ENCODE measurements at regions not wholly inside any gene's neighbourhood (a gene's known extent, or its start where the extent isn't known, plus 50 kb on each side); places are given as distances from the start of the nearest gene placed in this dataset.
"Not testable (repeated sequence)": the region's sequence is repeated elsewhere in the genome, so short reads cannot be mapped to it uniquely, and the experiment has no call there.

DNA sequence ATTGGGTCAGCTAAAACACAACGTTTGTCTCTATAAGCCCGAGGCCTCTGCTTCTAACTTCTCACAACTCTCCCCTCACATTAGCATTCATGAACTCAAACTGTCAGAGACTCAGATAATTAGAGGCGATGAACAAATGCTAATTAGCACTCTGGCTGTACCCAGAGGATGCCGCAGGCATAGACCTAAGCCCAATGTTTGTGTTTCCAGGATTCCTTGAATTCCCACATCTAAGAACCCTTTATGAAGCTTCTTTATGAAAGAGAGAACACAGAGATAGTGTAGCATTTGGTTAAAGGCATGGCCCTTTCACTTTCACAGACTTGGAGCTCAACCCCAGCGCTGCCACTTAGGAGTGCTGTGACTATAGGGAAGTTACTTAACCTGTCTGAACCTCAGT lies 512.2 kb downstream of the GRIN2A start:
- Histone ChIP-seq H3K9me3 (ENCODE audit: insufficient read depth, low read length, severe bottlenecking) (no peaks in the 10 kb centered on the region), H3K4me1 (ENCODE audit: insufficient read depth, low read length) (no peaks in the 10 kb centered on the region), H3K4me3 (ENCODE audit: low read depth in 1 of 2, low read length in 2 of 2) (no peak overlapping the region), H3K79me2 (ENCODE audit: insufficient read depth, low read length) (no peaks in the 10 kb centered on the region), H4K20me1 (ENCODE audit: insufficient read depth, low read length) (no peaks in the 10 kb centered on the region), H3K36me3 (ENCODE audit: insufficient read depth, low read length) (no peaks in the 10 kb centered on the region), H3K4me2 (ENCODE audit: insufficient read depth, low read length) (no peak overlapping the region), H3K27me3 (ENCODE audit: insufficient read depth, low read length, poor library complexity) (no peaks in the 10 kb centered on the region), H2AFZ (ENCODE audit: low read depth, low read length) (no peak overlapping the region), H3K9ac (ENCODE audit: low read depth, low read length) (no peak overlapping the region), H3K27ac (ENCODE audit: low read length) (no peak overlapping the region)
- ATAC-seq (ENCODE audit: insufficient read depth, low read depth) (no peak), DNase-seq (no peak)
- TF ChIP-seq CTCF (IDR thresholded peaks at IDR 0.05; ENCODE audit: borderline replicate concordance, extremely low read depth, low read length, poor library complexity, severe bottlenecking) (no peak), EZH2 (IDR thresholded peaks at IDR 0.05; ENCODE audit: borderline replicate concordance, low read depth, low read length, severe bottlenecking) (no peak)

DNA sequence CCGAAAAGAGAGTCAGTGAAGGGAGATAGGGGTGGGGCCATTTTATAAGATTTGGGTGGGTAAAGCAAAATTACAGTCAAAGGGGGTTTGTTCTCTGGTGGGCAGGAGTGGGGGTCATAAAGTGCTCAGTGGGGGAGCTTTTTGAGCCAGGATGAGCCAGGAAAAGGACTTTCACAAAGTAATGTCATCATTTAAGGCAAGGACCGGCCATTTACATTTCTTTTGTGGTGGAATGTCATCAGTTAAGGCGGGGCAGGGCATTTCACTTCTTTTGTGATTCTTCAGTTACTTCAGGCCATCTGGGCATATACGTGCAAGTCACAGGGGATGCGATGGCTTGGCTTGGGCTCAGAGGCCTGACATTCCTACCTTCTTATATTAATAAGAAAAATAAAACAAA lies 511.6 kb downstream of the GRIN2A start:
- ATAC-seq (ENCODE audit: insufficient read depth, low read depth); H3K9me3 ChIP-seq (ENCODE audit: insufficient read depth, low read length, severe bottlenecking); H3K27ac ChIP-seq (ENCODE audit: low read length); H3K4me3 ChIP-seq (ENCODE audit: low read depth in 1 of 2, low read length in 2 of 2); DNase-seq; H3K79me2 ChIP-seq (ENCODE audit: insufficient read depth, low read length); H3K36me3 ChIP-seq (ENCODE audit: insufficient read depth, low read length); H3K27me3 ChIP-seq (ENCODE audit: insufficient read depth, low read length, poor library complexity); H3K9ac ChIP-seq (ENCODE audit: low read depth, low read length); H2AFZ ChIP-seq (ENCODE audit: low read depth, low read length); H3K4me2 ChIP-seq (ENCODE audit: insufficient read depth, low read length); H4K20me1 ChIP-seq (ENCODE audit: insufficient read depth, low read length); H3K4me1 ChIP-seq (ENCODE audit: insufficient read depth, low read length): not testable (repeated sequence)

GRCh38 chr16:9676560-9677300 lies 505.5 kb downstream of the GRIN2A start:
- not testable (repeated sequence) for H4K20me1 ChIP-seq (ENCODE audit: insufficient read depth, low read length); H3K36me3 ChIP-seq (ENCODE audit: insufficient read depth, low read length); H3K9me3 ChIP-seq (ENCODE audit: insufficient read depth, low read length, severe bottlenecking); H3K4me1 ChIP-seq (ENCODE audit: insufficient read depth, low read length); ATAC-seq (ENCODE audit: insufficient read depth, low read depth); H3K27me3 ChIP-seq (ENCODE audit: insufficient read depth, low read length, poor library complexity); H3K79me2 ChIP-seq (ENCODE audit: insufficient read depth, low read length); H3K9ac ChIP-seq (ENCODE audit: low read depth, low read length); H2AFZ ChIP-seq (ENCODE audit: low read depth, low read length); H3K4me3 ChIP-seq (ENCODE audit: low read depth in 1 of 2, low read length in 2 of 2); H3K4me2 ChIP-seq (ENCODE audit: insufficient read depth, low read length); DNase-seq; H3K27ac ChIP-seq (ENCODE audit: low read length)

- Histone ChIP-seq H3K27me3 (ENCODE audit: insufficient read depth, low read length, poor library complexity) (peaks cover 3% of the 10 kb centered on the region), H3K79me2 (ENCODE audit: insufficient read depth, low read length) (no peaks in the 10 kb centered on the region), H3K4me3 (ENCODE audit: low read depth in 1 of 2, low read length in 2 of 2) (no peak overlapping the region), H4K20me1 (ENCODE audit: insufficient read depth, low read length) (no peaks in the 10 kb centered on the region), H2AFZ (ENCODE audit: low read depth, low read length) (no peak overlapping the region), H3K9me3 (ENCODE audit: insufficient read depth, low read length, severe bottlenecking) (no peaks in the 10 kb centered on the region), H3K4me1 (ENCODE audit: insufficient read depth, low read length) (no peaks in the 10 kb centered on the region), H3K4me2 (ENCODE audit: insufficient read depth, low read length) (no peak overlapping the region), H3K27ac (ENCODE audit: low read length) (no peak overlapping the region), H3K9ac (ENCODE audit: low read depth, low read length) (no peak overlapping the region), H3K36me3 (ENCODE audit: insufficient read depth, low read length) (no peaks in the 10 kb centered on the region)
- ATAC-seq (ENCODE audit: insufficient read depth, low read depth) = no peak
- TF ChIP-seq CTCF (IDR thresholded peaks at IDR 0.05; ENCODE audit: borderline replicate concordance, extremely low read depth, low read length, poor library complexity, severe bottlenecking) (no peak), EZH2 (IDR thresholded peaks at IDR 0.05; ENCODE audit: borderline replicate concordance, low read depth, low read length, severe bottlenecking) (no peak)
- no peak for DNase-seq
Measured at GRCh38 chr16:9677301-9677653, 505.0 kb downstream of the GRIN2A start.

Data from DND-41 (cell line).